GM18858 (cell line): ENCODE measurements at regions not wholly inside any gene's neighbourhood (a gene's known extent, or its start where the extent isn't known, plus 50 kb on each side); places are given as distances from the start of the nearest gene placed in this dataset.

Experiments
- ATAC-seq: cut with Tn5 transposase; IDR thresholded peaks from one replicate; pipeline ENCODE4 v1.9.1; 2021; ENCODE audit not compliant: unreplicated experiment

- no peak for ATAC-seq
Measured at GRCh38 chr3:55413236-55413635, 73.9 kb downstream of the WNT5A start.

GRCh38 chr3:55412545-55412944, 74.6 kb downstream of the WNT5A start:
- ATAC-seq, result no peak

GRCh38 chr3:55409806-55410205, 77.3 kb downstream of the WNT5A start:
- ATAC-seq, result no peak

GRCh38 chr3:55408193-55408826, 78.8 kb downstream of the WNT5A start:
- no peak for ATAC-seq

- no peak for ATAC-seq
Measured at GRCh38 chr3:55407426-55407820, 79.7 kb downstream of the WNT5A start.

- no peak for ATAC-seq
Measured at GRCh38 chr3:55406696-55407425, 80.2 kb downstream of the WNT5A start.

GRCh38 chr3:55405436-55405835, 81.7 kb downstream of the WNT5A start:
- ATAC-seq, result no peak

- ATAC-seq, result no peak
Measured at GRCh38 chr3:55402886-55403609, 84.1 kb downstream of the WNT5A start.

- no peak for ATAC-seq
Measured at GRCh38 chr3:55380561-55380960, 106.5 kb downstream of the WNT5A start.

- ATAC-seq, result no peak
Measured at GRCh38 chr3:55376753-55377347, 110.3 kb downstream of the WNT5A start.

GRCh38 chr3:55373423-55373822, 113.7 kb downstream of the WNT5A start:
- ATAC-seq, result no peak

GRCh38 chr3:55370272-55370671, 116.8 kb downstream of the WNT5A start:
- no peak for ATAC-seq

- no peak for ATAC-seq
Measured at GRCh38 chr3:55369141-55369847, 117.8 kb downstream of the WNT5A start.

GRCh38 chr3:55368366-55368765, 118.7 kb downstream of the WNT5A start:
- ATAC-seq, result no peak

- ATAC-seq, result no peak
Measured at GRCh38 chr3:55367384-55367783, 119.7 kb downstream of the WNT5A start.

GRCh38 chr3:55364421-55364820, 122.7 kb downstream of the WNT5A start:
- no peak for ATAC-seq

- no peak for ATAC-seq
Measured at GRCh38 chr3:55362210-55362960, 124.7 kb downstream of the WNT5A start.

GRCh38 chr3:55357796-55358195, 129.3 kb downstream of the WNT5A start:
- no peak for ATAC-seq

GRCh38 chr3:55352668-55353067, 134.4 kb downstream of the WNT5A start:
- no peak for ATAC-seq

GRCh38 chr3:55349851-55350250, 137.3 kb downstream of the WNT5A start:
- no peak for ATAC-seq
